ENCODE measurements at regions not wholly inside any gene's neighbourhood (a gene's known extent, or its start where the extent isn't known, plus 50 kb on each side); places are given as distances from the start of the nearest gene placed in this dataset.

GRCh38 chr2:59021786-59022185 is 780.7 kb upstream of the FANCL start:
- H2AFZ ChIP-seq (ENCODE audit: low read length): no peak overlapping the region
- H3K4me2 ChIP-seq (ENCODE audit: insufficient read depth in 1 of 2, low read depth in 2 of 2, low read length in 2 of 2): no peak overlapping the region
- H3K4ac ChIP-seq (replicated peaks; ENCODE audit: insufficient read length, low read depth, low read length): no peak overlapping the region
- no peak overlapping the region for H3K18ac ChIP-seq (ENCODE audit: extremely low read depth, low read length)
- H2AK5ac ChIP-seq (ENCODE audit: low read depth, low read length): no peak overlapping the region
- no peak overlapping the region for H3K23ac ChIP-seq (ENCODE audit: insufficient read length)
- WGBS, 2 experiments (ENCODE audit: extremely low coverage in 1 of 2, insufficient coverage in 1 of 2, insufficient read length in 1 of 2, insufficient replicate concordance in 2 of 2, low coverage in 1 of 2, low lambda C conversion rate in 2 of 2, missing lambda C conversion rate in 1 of 2): 87% methylated on average over 1 of the region's 1 CpG; no CpG with 5 or more reads in 1 of the 2 experiments
- H3K36me3 ChIP-seq (ENCODE audit: control insufficient read depth in 2 of 4, insufficient read depth in 4 of 4, low read length in 3 of 4): no peaks in the 10 kb centered on the region
- H3K4me1 ChIP-seq (replicated peaks in 1 of 4; ENCODE audit: control insufficient read depth in 3 of 4, insufficient read depth in 4 of 4, low read length in 3 of 4): no peaks in the 10 kb centered on the region
- H4K20me1 ChIP-seq (replicated peaks in 1 of 2; ENCODE audit: control insufficient read depth in 1 of 2, insufficient read depth in 2 of 2, low read length in 2 of 2): no peaks in the 10 kb centered on the region
- H3K14ac ChIP-seq (ENCODE audit: insufficient read length): no peak overlapping the region
- no peak overlapping the region for H2BK5ac ChIP-seq (ENCODE audit: low read depth, low read length)
- no peak overlapping the region for H3K9ac ChIP-seq (replicated peaks in 1 of 4; ENCODE audit: extremely low read depth in 1 of 4, low read depth in 3 of 4, low read length in 3 of 4)
- TF ChIP-seq GTF2F1 (IDR thresholded peaks at IDR 0.05; ENCODE audit: borderline replicate concordance, low read depth, low read length): no peak
- no peak for TF ChIP-seq TEAD4 (IDR thresholded peaks at IDR 0.05; ENCODE audit: low read depth, low read length)
- no peak for TF ChIP-seq CREB1 (IDR thresholded peaks at IDR 0.05)
- no peak for TF ChIP-seq HDAC2 (IDR thresholded peaks at IDR 0.05; ENCODE audit: borderline replicate concordance in 1 of 2, low read depth in 2 of 2, low read length in 2 of 2)
- no peak for TF ChIP-seq YY1 (IDR thresholded peaks at IDR 0.05; ENCODE audit: low read depth, low read length)
- TF ChIP-seq EP300 (IDR thresholded peaks at IDR 0.05; ENCODE audit: borderline replicate concordance in 1 of 2, low read depth in 2 of 2, low read length in 2 of 2): no peak
- TF ChIP-seq POLR2A (IDR thresholded peaks at IDR 0.05; ENCODE audit: control extremely low read depth in 1 of 2, low read depth in 2 of 2, low read length in 2 of 2): no peak
- ChIA-PET POLR2A (ENCODE audit: partially characterized antibody) (no interaction called here), CTCF (ENCODE audit: partially characterized antibody) (interaction anchor here (1.2 kb wide), 1 partner anchor 28 kb away, joined by 3 read pairs; no protein-coding TSS in a partner anchor)
- no peaks in the 10 kb centered on the region for H3K79me1 ChIP-seq (ENCODE audit: low read depth, low read length)
- H3K4me3 ChIP-seq (ENCODE audit: extremely low read depth in 1 of 4, insufficient read depth in 2 of 4, low read depth in 3 of 4, low read length in 4 of 4): no peak overlapping the region
- H3K79me2 ChIP-seq (ENCODE audit: control insufficient read depth in 1 of 2, insufficient read depth in 2 of 2, low read length in 2 of 2): no peaks in the 10 kb centered on the region
- FAIRE-seq (no peak), DNase-seq (ENCODE audit: low read depth in 1 of 2, low spot score in 2 of 2) (no peak)
- no peak overlapping the region for H4K5ac ChIP-seq (ENCODE audit: insufficient read length, low read depth, low read length)
- H3K27ac ChIP-seq (ENCODE audit: low read depth, low read length): no peak overlapping the region
- no peak overlapping the region for H4K8ac ChIP-seq (ENCODE audit: extremely low read depth, insufficient read depth, low read length)
- no peak overlapping the region for H4K91ac ChIP-seq (replicated peaks; ENCODE audit: insufficient read length, low read length)
- no peaks in the 10 kb centered on the region for H3K9me3 ChIP-seq (ENCODE audit: insufficient read depth in 2 of 2, low read depth in 1 of 2, low read length in 1 of 2)
- H3K56ac ChIP-seq (replicated peaks; ENCODE audit: insufficient read length, low read depth, low read length): no peak overlapping the region
- H3K27me3 ChIP-seq (replicated peaks in 1 of 4; ENCODE audit: control insufficient read depth in 3 of 4, extremely low read depth in 1 of 4, insufficient read depth in 3 of 4, low read length in 3 of 4): no peaks in the 10 kb centered on the region
- H2BK120ac ChIP-seq (replicated peaks; ENCODE audit: low read depth, low read length): no peak overlapping the region
- H2BK20ac ChIP-seq (ENCODE audit: low read length): no peak overlapping the region
- no peak overlapping the region for H2BK12ac ChIP-seq (ENCODE audit: low read depth, low read length)
- H3K23me2 ChIP-seq (ENCODE audit: low read depth, low read length): no peaks in the 10 kb centered on the region
- no peak overlapping the region for H2BK15ac ChIP-seq (ENCODE audit: low read length)
